Adrenal gland (tissue), 9 donors: ENCODE measurements at regions not wholly inside any gene's neighbourhood (a gene's known extent, or its start where the extent isn't known, plus 50 kb on each side); places are given as distances from the start of the nearest gene placed in this dataset.

ENCODE experiments used
- DNase-seq, 7 donors: peaks; one replicate each; pipeline ENCODE4 v3.0.0-alpha.2; 2019 to 2020
- H3K27ac ChIP-seq, 5 donors: fragments of 200-600 bp; sonication (generic) in 4 of 5; 1 replicate in 3 of 5; 2 replicates in 2 of 5; pipeline versions ENCODE4 v1.5.1 to v1.8.0; 2016 to 2020; ENCODE audit warnings: mild to moderate bottlenecking in 1 of 5
- H3K27me3 ChIP-seq: fragments of 200-600 bp; 2 replicates; pipeline ENCODE4 v1.8.0; 2021
- H3K36me3 ChIP-seq, 2 donors: fragments of 200-600 bp; replicated peaks in 1 of 2; 1 replicate in 1 of 2; 2 replicates in 1 of 2; pipeline versions ENCODE4 v1.5.1 to v1.8.0; 2018 to 2022
- H3K4me1 ChIP-seq, 2 donors: fragments of 200-600 bp; replicated peaks in 1 of 2; 1 replicate in 1 of 2; 2 replicates in 1 of 2; pipeline versions ENCODE4 v1.5.1 to v1.8.0; 2018 to 2021
- H3K4me3 ChIP-seq, 4 donors: fragments of 200-600 bp; sonication (generic) in 3 of 4; one replicate each; pipeline ENCODE4 v1.5.1; 2016 to 2018
- H3K9me3 ChIP-seq, 3 donors: fragments of 200-600 bp; sonication (generic) in 1 of 3; replicated peaks in 1 of 3; 1 replicate in 2 of 3; 2 replicates in 1 of 3; pipeline versions ENCODE4 v1.5.1 to v1.8.0; 2016 to 2021
- POLR2A ChIP-seq, 2 donors: fragments of 450-650 bp; IDR thresholded peaks; one replicate each; pipeline ENCODE4 v1.6.1; 2017; ENCODE audit warnings: antibody characterized with exemption in 2 of 2, mild to moderate bottlenecking in 2 of 2, moderate library complexity in 1 of 2
- WGBS, 4 donors: extraction: QIAGEN DNeasy Blood & Tissue Kit in 2 of 4; methylation state at CpG; one replicate each; pipeline versions ENCODE4 v1.1.5 to v1.1.7; 2013 to 2017; 5-methylcytosine and 5-hydroxymethylcytosine counted together
- intact Hi-C, 2 donors: fragments of 100-400 bp; cut with DNase I; formaldehyde crosslinking; loops; one replicate each; pipeline versions ENCODE4 v1.14.1 to v1.15.0; 2022 to 2023
- TF ChIP-seq, protein P1 (sequence below), 6 experiments: fragments of 450-650 bp in 4 of 6; fragments of 200-600 bp in 2 of 6; sonication (generic) in 1 of 6; IDR thresholded peaks; 1 replicate in 5 of 6; 2 replicates in 1 of 6; pipeline versions ENCODE4 v1.5.1 to v1.8.0; 2016 to 2021; ENCODE audit warnings: antibody characterized with exemption in 6 of 6, mild to moderate bottlenecking in 2 of 6, moderate library complexity in 1 of 6
- donor health status: healthy with polysubstance abuse.
- donor health status: Bipolar disorder and iron deficiency.
- donor health status: DM: yes; HTN: yes; CAD: no.
- donor health status: DM: no; HTN: no; CAD: no.
- donor health status: DM: no; HTN: no; CAD: no.

DNA sequence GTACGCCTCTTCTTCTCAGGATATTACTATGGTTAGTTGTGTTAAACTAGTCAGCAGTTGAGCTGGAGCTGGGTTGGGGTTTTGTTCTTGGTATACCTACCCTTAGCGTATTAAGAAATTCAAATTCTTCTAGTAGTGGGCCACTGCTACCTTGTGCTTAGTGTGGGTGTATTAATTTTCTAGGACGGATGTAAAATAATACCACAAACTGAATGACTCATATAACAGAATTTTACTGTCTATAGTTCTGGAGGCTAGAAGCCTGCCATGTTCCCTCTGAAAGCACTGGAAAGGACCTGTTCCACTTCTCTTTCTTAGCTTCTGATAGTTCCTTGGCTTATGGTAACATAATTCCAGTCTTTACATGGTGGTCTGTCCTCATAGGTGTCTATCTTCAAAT, 1274.7 kb downstream of the ADGRL3 start:
- Histone ChIP-seq H3K36me3 (no peaks in the 10 kb centered on the region), H3K27me3 (no peaks in the 10 kb centered on the region), H3K9me3 (no peaks in the 10 kb centered on the region), H3K4me3 (no peak overlapping the region), H3K27ac (no peak overlapping the region), H3K4me1 (no peaks in the 10 kb centered on the region)
- 74 to 85% (median 82%) methylated on average over 3 of the region's 3 CpGs for WGBS, 4 donors
- no peak for TF ChIP-seq POLR2A (IDR thresholded peaks at IDR 0.05)
- TF ChIP-seq, protein P1, sequence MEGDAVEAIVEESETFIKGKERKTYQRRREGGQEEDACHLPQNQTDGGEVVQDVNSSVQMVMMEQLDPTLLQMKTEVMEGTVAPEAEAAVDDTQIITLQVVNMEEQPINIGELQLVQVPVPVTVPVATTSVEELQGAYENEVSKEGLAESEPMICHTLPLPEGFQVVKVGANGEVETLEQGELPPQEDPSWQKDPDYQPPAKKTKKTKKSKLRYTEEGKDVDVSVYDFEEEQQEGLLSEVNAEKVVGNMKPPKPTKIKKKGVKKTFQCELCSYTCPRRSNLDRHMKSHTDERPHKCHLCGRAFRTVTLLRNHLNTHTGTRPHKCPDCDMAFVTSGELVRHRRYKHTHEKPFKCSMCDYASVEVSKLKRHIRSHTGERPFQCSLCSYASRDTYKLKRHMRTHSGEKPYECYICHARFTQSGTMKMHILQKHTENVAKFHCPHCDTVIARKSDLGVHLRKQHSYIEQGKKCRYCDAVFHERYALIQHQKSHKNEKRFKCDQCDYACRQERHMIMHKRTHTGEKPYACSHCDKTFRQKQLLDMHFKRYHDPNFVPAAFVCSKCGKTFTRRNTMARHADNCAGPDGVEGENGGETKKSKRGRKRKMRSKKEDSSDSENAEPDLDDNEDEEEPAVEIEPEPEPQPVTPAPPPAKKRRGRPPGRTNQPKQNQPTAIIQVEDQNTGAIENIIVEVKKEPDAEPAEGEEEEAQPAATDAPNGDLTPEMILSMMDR (IDR thresholded peaks at IDR 0.05) = no peak
- no peak for DNase-seq
- intact Hi-C loops = no loop called here

DNA sequence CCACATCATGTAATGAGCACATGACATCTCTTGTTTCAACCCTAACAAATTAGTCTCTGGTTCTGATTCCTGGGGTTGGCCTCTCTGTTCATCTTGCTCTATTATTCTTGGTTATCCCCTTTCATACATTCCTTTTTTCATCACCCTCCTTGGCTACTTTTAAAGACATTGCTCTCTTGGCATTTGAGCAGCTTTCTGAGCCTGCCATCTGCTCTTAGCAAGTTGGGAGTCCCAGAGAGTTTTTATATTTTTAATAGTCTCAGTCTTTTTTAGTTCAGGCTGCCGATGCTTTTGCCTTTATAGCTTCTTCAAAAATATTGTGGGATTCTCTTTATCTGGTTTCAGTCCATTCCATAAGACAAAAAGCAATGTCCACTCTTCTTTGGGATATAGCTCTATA, 1270.9 kb downstream of the ADGRL3 start:
- no peaks in the 10 kb centered on the region for H3K36me3 ChIP-seq
- intact Hi-C loops = no loop called here
- H3K27ac ChIP-seq = no peak overlapping the region
- TF ChIP-seq, protein P1 (IDR thresholded peaks at IDR 0.05) = no peak
- no peak for TF ChIP-seq POLR2A (IDR thresholded peaks at IDR 0.05)
- H3K4me3 ChIP-seq = no peak overlapping the region
- no peaks in the 10 kb centered on the region for H3K27me3 ChIP-seq
- DNase-seq = no peak
- no peaks in the 10 kb centered on the region for H3K4me1 ChIP-seq
- 86 to 93% (median 89%) methylated on average over 1 of the region's 1 CpG for WGBS, 4 donors
- H3K9me3 ChIP-seq = no peaks in the 10 kb centered on the region

DNA sequence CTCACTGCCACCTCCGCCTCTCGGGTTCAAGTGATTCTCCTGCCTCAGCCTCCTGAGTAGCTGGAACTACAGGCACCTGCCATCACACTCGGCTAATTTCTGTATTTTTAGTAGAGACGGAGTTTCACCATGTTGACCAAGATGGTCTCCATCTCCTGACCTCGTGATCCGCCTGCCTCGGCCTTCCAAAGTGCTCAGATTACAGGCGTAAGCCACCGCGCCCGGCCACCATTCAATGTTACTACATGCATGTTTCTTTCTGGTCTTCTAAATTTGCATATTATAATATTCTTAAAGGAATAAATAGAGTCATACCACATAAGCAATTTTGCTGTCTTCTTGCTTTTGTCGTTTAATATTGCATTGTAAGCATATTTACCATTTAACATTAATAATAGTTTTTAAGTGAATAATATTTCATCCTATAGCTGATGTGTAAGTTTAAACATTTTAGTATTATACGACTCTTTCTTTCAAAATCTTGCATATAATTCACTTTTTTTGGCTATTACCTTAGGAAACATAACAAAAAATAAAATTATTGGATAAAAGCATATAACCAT, 1270.4 kb downstream of the ADGRL3 start:
- TF ChIP-seq, protein P1 (IDR thresholded peaks at IDR 0.05) = no peak
- no peak for TF ChIP-seq POLR2A (IDR thresholded peaks at IDR 0.05)
- H3K9me3 ChIP-seq = no peaks in the 10 kb centered on the region
- no peak overlapping the region for H3K27ac ChIP-seq
- WGBS, 4 donors = 86 to 93% (median 91%) methylated on average over 11 to 13 of the region's 13 CpGs
- no peak overlapping the region for H3K4me3 ChIP-seq
- H3K27me3 ChIP-seq = no peaks in the 10 kb centered on the region
- H3K36me3 ChIP-seq = no peaks in the 10 kb centered on the region
- no peaks in the 10 kb centered on the region for H3K4me1 ChIP-seq
- no peak for DNase-seq
- intact Hi-C loops = no loop called here

DNA sequence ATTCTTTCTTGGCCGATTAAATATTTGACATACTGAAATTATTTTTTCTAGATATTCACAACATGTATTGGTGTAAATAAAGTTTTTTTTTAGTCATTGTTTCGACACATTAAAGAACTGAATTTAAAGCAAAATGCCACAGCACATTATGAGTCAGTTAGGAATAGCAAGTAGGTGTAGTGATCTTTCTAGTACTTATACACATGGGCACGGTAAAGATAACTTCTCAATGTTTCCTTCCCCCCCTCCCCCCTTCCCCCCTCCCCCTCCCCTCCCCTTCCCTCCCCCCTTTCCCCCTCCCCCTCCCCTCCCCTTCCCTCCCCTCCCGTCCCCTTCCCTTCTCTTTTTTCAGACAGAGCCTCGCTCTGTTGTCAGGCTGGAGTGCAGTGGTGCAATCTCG, 1269.9 kb downstream of the ADGRL3 start:
- DNase-seq = no peak
- no peaks in the 10 kb centered on the region for H3K4me1 ChIP-seq
- 79 to 85% (median 81%) methylated on average over 3 to 6 of the region's 6 CpGs for WGBS, 4 donors
- no peaks in the 10 kb centered on the region for H3K36me3 ChIP-seq
- no peak for TF ChIP-seq POLR2A (IDR thresholded peaks at IDR 0.05)
- TF ChIP-seq, protein P1 (IDR thresholded peaks at IDR 0.05) = no peak
- H3K9me3 ChIP-seq = no peaks in the 10 kb centered on the region
- H3K4me3 ChIP-seq = no peak overlapping the region
- intact Hi-C loops = no loop called here
- no peaks in the 10 kb centered on the region for H3K27me3 ChIP-seq
- H3K27ac ChIP-seq = no peak overlapping the region
